HG03135 (cell line): ENCODE measurements at regions not wholly inside any gene's neighbourhood (a gene's known extent, or its start where the extent isn't known, plus 50 kb on each side); places are given as distances from the start of the nearest gene placed in this dataset.

Experiments
- ATAC-seq: cut with Tn5 transposase; IDR thresholded peaks from one replicate; pipeline ENCODE4 v1.9.1; 2021; ENCODE audit warnings: mild to moderate bottlenecking, moderate library complexity; ENCODE audit not compliant: unreplicated experiment

- no peak for ATAC-seq
These were observed 50.3 kb upstream of the TCF12 start for GRCh38 chr15:56868170-56868569.

- ATAC-seq: no peak
These were observed 51.6 kb upstream of the TCF12 start for GRCh38 chr15:56866803-56867202.

- no peak for ATAC-seq
These were observed 60.6 kb upstream of the TCF12 start for GRCh38 chr15:56857828-56858227.

GRCh38 chr15:56856934-56857333, 61.5 kb upstream of the TCF12 start:
- ATAC-seq: no peak

- ATAC-seq: no peak
These were observed 73.6 kb upstream of the TCF12 start for GRCh38 chr15:56844892-56845291.

GRCh38 chr15:56844471-56844870, 74.0 kb upstream of the TCF12 start:
- ATAC-seq: no peak

GRCh38 chr15:56839641-56840040, 78.8 kb upstream of the TCF12 start:
- no peak for ATAC-seq

GRCh38 chr15:56839099-56839498, 79.3 kb upstream of the TCF12 start:
- ATAC-seq: no peak

GRCh38 chr15:56838085-56838484, 80.4 kb upstream of the TCF12 start:
- ATAC-seq: no peak

GRCh38 chr15:56837273-56837672, 81.2 kb upstream of the TCF12 start:
- no peak for ATAC-seq

GRCh38 chr15:56835718-56836171, 82.7 kb upstream of the TCF12 start:
- ATAC-seq: no peak

- ATAC-seq: no peak
These were observed 86.3 kb upstream of the TCF12 start for GRCh38 chr15:56832125-56832524.

GRCh38 chr15:56831467-56832005, 86.9 kb upstream of the TCF12 start:
- no peak for ATAC-seq

GRCh38 chr15:56824175-56824574, 90.9 kb upstream of the ZNF280D start:
- ATAC-seq: no peak

GRCh38 chr15:56821721-56822425, 88.6 kb upstream of the ZNF280D start:
- ATAC-seq: no peak

- no peak for ATAC-seq
These were observed 87.0 kb upstream of the ZNF280D start for GRCh38 chr15:56820333-56820732.

- ATAC-seq: no peak
These were observed 84.2 kb upstream of the ZNF280D start for GRCh38 chr15:56817321-56818080.

GRCh38 chr15:56816781-56817180, 83.5 kb upstream of the ZNF280D start:
- no peak for ATAC-seq

- no peak for ATAC-seq
These were observed 81.9 kb upstream of the ZNF280D start for GRCh38 chr15:56815247-56815646.

- no peak for ATAC-seq
These were observed 81.1 kb upstream of the ZNF280D start for GRCh38 chr15:56814429-56814828.

- ATAC-seq: no peak
These were observed 80.7 kb upstream of the ZNF280D start for GRCh38 chr15:56813995-56814394.

- no peak for ATAC-seq
These were observed 79.7 kb upstream of the ZNF280D start for GRCh38 chr15:56812961-56813360.
